GM12865 (cell line): ENCODE measurements at regions not wholly inside any gene's neighbourhood (a gene's known extent, or its start where the extent isn't known, plus 50 kb on each side); places are given as distances from the start of the nearest gene placed in this dataset.

Source experiments
- DNase-seq: peaks from one replicate; pipeline ENCODE4 v3.0.0; 2010; ENCODE audit warnings: low read depth
- H3K4me3 ChIP-seq: 2 replicates; pipeline ENCODE4 v1.5.1; 2011; ENCODE audit warnings: mild to moderate bottlenecking, low read depth, low read length, control low read depth
- CTCF ChIP-seq: IDR thresholded peaks from 2 replicates; pipeline ENCODE4 v1.5.1; 2011; ENCODE audit warnings: low read length, control low read depth, low read depth, inconsistent platforms; ENCODE audit not compliant: insufficient read depth; ENCODE audit errors: missing control alignments

- DNase-seq: no peak
- no peak overlapping the region for H3K4me3 ChIP-seq
- TF ChIP-seq CTCF: no peak
Observed at GRCh38 chr2:146048141-146048540, 1528.2 kb upstream of the ZEB2 start.

GRCh38 chr2:146041274-146041910, 1521.5 kb upstream of the ZEB2 start:
- no peak for DNase-seq
- H3K4me3 ChIP-seq: no peak overlapping the region
- no peak for TF ChIP-seq CTCF

- TF ChIP-seq CTCF: no peak
Observed at GRCh38 chr2:146040051-146040450, 1520.1 kb upstream of the ZEB2 start.

GRCh38 chr2:146038014-146038413, 1518.1 kb upstream of the ZEB2 start:
- no peak for TF ChIP-seq CTCF
- no peak for DNase-seq
- no peak overlapping the region for H3K4me3 ChIP-seq

More at GRCh38 chr2:146040051-146040450, 1520.1 kb upstream of the ZEB2 start:
- no peak for DNase-seq
- no peak overlapping the region for H3K4me3 ChIP-seq

- TF ChIP-seq CTCF: no peak
- H3K4me3 ChIP-seq: no peak overlapping the region
- no peak for DNase-seq
Observed at GRCh38 chr2:146037334-146037870, 1517.5 kb upstream of the ZEB2 start.

GRCh38 chr2:146031158-146031557, 1511.2 kb upstream of the ZEB2 start:
- H3K4me3 ChIP-seq: no peak overlapping the region
- no peak for DNase-seq
- no peak for TF ChIP-seq CTCF

- no peak for DNase-seq
- no peak for TF ChIP-seq CTCF
- H3K4me3 ChIP-seq: no peak overlapping the region
Observed at GRCh38 chr2:146027156-146027555, 1507.2 kb upstream of the ZEB2 start.
